Coronary artery (tissue), 2 donors: ENCODE measurements at regions not wholly inside any gene's neighbourhood (a gene's known extent, or its start where the extent isn't known, plus 50 kb on each side); places are given as distances from the start of the nearest gene placed in this dataset.

Experiments used
- DNase-seq: peaks from one replicate; pipeline ENCODE4 v3.0.0-alpha.2; 2017; ENCODE audit warnings: low spot score
- H3K27ac ChIP-seq, 2 donors: fragments of 200-600 bp; sonication (generic); one replicate each; pipeline ENCODE4 v1.5.1; 2016 to 2019
- H3K4me3 ChIP-seq: fragments of 200-600 bp; sonication (generic); 2 replicates; pipeline ENCODE4 v1.5.1; 2016; ENCODE audit warnings: mild to moderate bottlenecking, moderate library complexity
- CTCF ChIP-seq: fragments of 200-600 bp; sonication (generic); IDR thresholded peaks from one replicate; pipeline ENCODE4 v1.5.1; 2019; ENCODE audit warnings: antibody characterized with exemption

GRCh38 chr9:2448193-2448738 is 173.3 kb upstream of the VLDLR start:
- no peak for TF ChIP-seq CTCF
- no peak for DNase-seq
- Histone ChIP-seq H3K27ac (no peak overlapping the region), H3K4me3 (no peak overlapping the region)

- DNase-seq: no peak
- TF ChIP-seq CTCF: no peak
- Histone ChIP-seq H3K4me3 (no peak overlapping the region), H3K27ac (no peak overlapping the region)
These were observed 168.5 kb upstream of the VLDLR start for GRCh38 chr9:2453106-2453505.

GRCh38 chr9:2453701-2454100 is 167.9 kb upstream of the VLDLR start:
- no peak overlapping the region for H3K27ac ChIP-seq
- DNase-seq: no peak
- TF ChIP-seq CTCF: no peak
- no peak overlapping the region for H3K4me3 ChIP-seq

- H3K27ac ChIP-seq: no peak overlapping the region
- no peak for DNase-seq
- no peak for TF ChIP-seq CTCF
- no peak overlapping the region for H3K4me3 ChIP-seq
These were observed 161.8 kb upstream of the VLDLR start for GRCh38 chr9:2459756-2460155.

GRCh38 chr9:2461892-2462291 is 159.7 kb upstream of the VLDLR start:
- Histone ChIP-seq H3K4me3 (no peak overlapping the region), H3K27ac (no peak overlapping the region)
- TF ChIP-seq CTCF: no peak
- DNase-seq: no peak

- no peak for DNase-seq
- no peak overlapping the region for H3K27ac ChIP-seq
- no peak overlapping the region for H3K4me3 ChIP-seq
- no peak for TF ChIP-seq CTCF
These were observed 157.0 kb upstream of the VLDLR start for GRCh38 chr9:2464624-2465023.

GRCh38 chr9:2465516-2465915 is 156.1 kb upstream of the VLDLR start:
- no peak for DNase-seq
- Histone ChIP-seq H3K27ac (no peak overlapping the region), H3K4me3 (no peak overlapping the region)
- no peak for TF ChIP-seq CTCF
